ENCODE measurements at regions not wholly inside any gene's neighbourhood (a gene's known extent, or its start where the extent isn't known, plus 50 kb on each side); places are given as distances from the start of the nearest gene placed in this dataset.
A peak's percentile ranks its signal among the peaks of the same experiment; 100 is the strongest.
"Not testable (repeated sequence)": the region's sequence is repeated elsewhere in the genome, so short reads cannot be mapped to it uniquely, and the experiment has no call there.

- 95% methylated on average over 5 of the region's 5 CpGs for WGBS
- H2BK15ac ChIP-seq (ENCODE audit: low read depth, poor library complexity, severe bottlenecking); DNase-seq; H2BK120ac ChIP-seq (ENCODE audit: low read depth, low read length); H4K8ac ChIP-seq (ENCODE audit: low read length); H2BK5ac ChIP-seq (ENCODE audit: low read depth, low read length, poor library complexity, severe bottlenecking); H2AK5ac ChIP-seq (ENCODE audit: low read length, severe bottlenecking); H3K14ac ChIP-seq (ENCODE audit: low read length in 2 of 2); H3K9me3 ChIP-seq (ENCODE audit: control insufficient read depth, low read length); H3K23ac ChIP-seq (ENCODE audit: low read length in 2 of 2); H4K91ac ChIP-seq (ENCODE audit: low read length); H3K4me2 ChIP-seq (ENCODE audit: low read length, poor library complexity, severe bottlenecking); H3K4me3 ChIP-seq (ENCODE audit: insufficient read depth in 1 of 2, low read depth in 1 of 2, low read length in 2 of 2); H3K79me1 ChIP-seq (replicated peaks; ENCODE audit: low read length, poor library complexity, severe bottlenecking); H2BK12ac ChIP-seq (ENCODE audit: low read length in 2 of 2); H3K36me3 ChIP-seq (ENCODE audit: control insufficient read depth in 1 of 2, insufficient read depth in 2 of 2, low read depth in 1 of 2, low read length in 2 of 2); H3K4me1 ChIP-seq (ENCODE audit: control insufficient read depth, insufficient read depth, low read depth, low read length); H3K18ac ChIP-seq (ENCODE audit: low read depth in 1 of 2, low read length in 2 of 2); H3K4ac ChIP-seq (ENCODE audit: low read depth in 1 of 2, low read length in 2 of 2); H3K9ac ChIP-seq (ENCODE audit: low read length); H3K27ac ChIP-seq (ENCODE audit: low read length, poor library complexity, severe bottlenecking); H2AFZ ChIP-seq (ENCODE audit: low read depth, low read length): not testable (repeated sequence)
- H3K27me3 ChIP-seq (ENCODE audit: control insufficient read depth in 1 of 2, insufficient read depth in 1 of 2, low read length in 2 of 2) = peaks cover 0 to 37% of the 10 kb centered on the region in 2 experiments
Measured at GRCh38 chr3:75379840-75380239, 284.3 kb upstream of the FRG2C start.

GRCh38 chr3:75380276-75380771 is 283.8 kb upstream of the FRG2C start:
- no peak overlapping the region for H2BK5ac ChIP-seq (ENCODE audit: low read depth, low read length, poor library complexity, severe bottlenecking)
- H3K4ac ChIP-seq (ENCODE audit: low read depth in 1 of 2, low read length in 2 of 2) = no peak overlapping the region
- H3K18ac ChIP-seq (ENCODE audit: low read depth in 1 of 2, low read length in 2 of 2) = no peak overlapping the region
- H2BK120ac ChIP-seq (ENCODE audit: low read depth, low read length) = no peak overlapping the region
- no peak overlapping the region for H4K8ac ChIP-seq (ENCODE audit: low read length)
- no peak overlapping the region for H2AFZ ChIP-seq (ENCODE audit: low read depth, low read length)
- no peak overlapping the region for H3K23ac ChIP-seq (ENCODE audit: low read length in 2 of 2)
- no peak overlapping the region for H3K4me2 ChIP-seq (ENCODE audit: low read length, poor library complexity, severe bottlenecking)
- H3K79me1 ChIP-seq (replicated peaks; ENCODE audit: low read length, poor library complexity, severe bottlenecking) = no peaks in the 10 kb centered on the region
- DNase-seq = no peak
- H3K4me1 ChIP-seq (ENCODE audit: control insufficient read depth, insufficient read depth, low read depth, low read length) = peaks cover 2% of the 10 kb centered on the region
- H2AK5ac ChIP-seq (ENCODE audit: low read length, severe bottlenecking) = no peak overlapping the region
- no peaks in the 10 kb centered on the region for H3K9me3 ChIP-seq (ENCODE audit: control insufficient read depth, low read length)
- no peaks in the 10 kb centered on the region for H3K36me3 ChIP-seq (ENCODE audit: control insufficient read depth in 1 of 2, insufficient read depth in 2 of 2, low read depth in 1 of 2, low read length in 2 of 2)
- H3K4me3 ChIP-seq (ENCODE audit: insufficient read depth in 1 of 2, low read depth in 1 of 2, low read length in 2 of 2) = peak overlapping the region in 1 of 2 experiments; percentile 1
- H4K91ac ChIP-seq (ENCODE audit: low read length) = peak overlapping the region; percentile 3
- 93% methylated on average over 12 of the region's 13 CpGs for WGBS
- no peak overlapping the region for H2BK15ac ChIP-seq (ENCODE audit: low read depth, poor library complexity, severe bottlenecking)
- peaks cover 0 to 35% of the 10 kb centered on the region in 2 experiments for H3K27me3 ChIP-seq (ENCODE audit: control insufficient read depth in 1 of 2, insufficient read depth in 1 of 2, low read length in 2 of 2)
- no peak overlapping the region for H3K14ac ChIP-seq (ENCODE audit: low read length in 2 of 2)
- H2BK12ac ChIP-seq (ENCODE audit: low read length in 2 of 2) = no peak overlapping the region
- H3K27ac ChIP-seq (ENCODE audit: low read length, poor library complexity, severe bottlenecking) = no peak overlapping the region
- no peak overlapping the region for H3K9ac ChIP-seq (ENCODE audit: low read length)

GRCh38 chr3:75384016-75384415 is 280.1 kb upstream of the FRG2C start:
- H2BK12ac ChIP-seq (ENCODE audit: low read length in 2 of 2); H3K4me2 ChIP-seq (ENCODE audit: low read length, poor library complexity, severe bottlenecking); H2BK15ac ChIP-seq (ENCODE audit: low read depth, poor library complexity, severe bottlenecking); H3K9ac ChIP-seq (ENCODE audit: low read length); H3K23ac ChIP-seq (ENCODE audit: low read length in 2 of 2); H3K14ac ChIP-seq (ENCODE audit: low read length in 2 of 2); H3K4ac ChIP-seq (ENCODE audit: low read depth in 1 of 2, low read length in 2 of 2); DNase-seq; H3K27ac ChIP-seq (ENCODE audit: low read length, poor library complexity, severe bottlenecking); H3K36me3 ChIP-seq (ENCODE audit: control insufficient read depth in 1 of 2, insufficient read depth in 2 of 2, low read depth in 1 of 2, low read length in 2 of 2); H4K8ac ChIP-seq (ENCODE audit: low read length); H2BK5ac ChIP-seq (ENCODE audit: low read depth, low read length, poor library complexity, severe bottlenecking); H2AFZ ChIP-seq (ENCODE audit: low read depth, low read length); H3K79me1 ChIP-seq (replicated peaks; ENCODE audit: low read length, poor library complexity, severe bottlenecking); H3K4me3 ChIP-seq (ENCODE audit: insufficient read depth in 1 of 2, low read depth in 1 of 2, low read length in 2 of 2); H3K18ac ChIP-seq (ENCODE audit: low read depth in 1 of 2, low read length in 2 of 2); H4K91ac ChIP-seq (ENCODE audit: low read length); H3K4me1 ChIP-seq (ENCODE audit: control insufficient read depth, insufficient read depth, low read depth, low read length); H2BK120ac ChIP-seq (ENCODE audit: low read depth, low read length); H2AK5ac ChIP-seq (ENCODE audit: low read length, severe bottlenecking); H3K9me3 ChIP-seq (ENCODE audit: control insufficient read depth, low read length): not testable (repeated sequence)
- 70% methylated on average over 3 of the region's 4 CpGs for WGBS
- H3K27me3 ChIP-seq (ENCODE audit: control insufficient read depth in 1 of 2, insufficient read depth in 1 of 2, low read length in 2 of 2) = peaks cover 0 to 16% of the 10 kb centered on the region in 2 experiments

GRCh38 chr3:75388486-75389124 is 275.5 kb upstream of the FRG2C start:
- H3K27ac ChIP-seq (ENCODE audit: low read length, poor library complexity, severe bottlenecking); H3K23ac ChIP-seq (ENCODE audit: low read length in 2 of 2); H4K8ac ChIP-seq (ENCODE audit: low read length); H3K4me1 ChIP-seq (ENCODE audit: control insufficient read depth, insufficient read depth, low read depth, low read length); H3K4ac ChIP-seq (ENCODE audit: low read depth in 1 of 2, low read length in 2 of 2); H2BK15ac ChIP-seq (ENCODE audit: low read depth, poor library complexity, severe bottlenecking); H3K4me2 ChIP-seq (ENCODE audit: low read length, poor library complexity, severe bottlenecking); H2BK5ac ChIP-seq (ENCODE audit: low read depth, low read length, poor library complexity, severe bottlenecking); H3K14ac ChIP-seq (ENCODE audit: low read length in 2 of 2); H4K91ac ChIP-seq (ENCODE audit: low read length); H2BK120ac ChIP-seq (ENCODE audit: low read depth, low read length); H3K18ac ChIP-seq (ENCODE audit: low read depth in 1 of 2, low read length in 2 of 2); H3K4me3 ChIP-seq (ENCODE audit: insufficient read depth in 1 of 2, low read depth in 1 of 2, low read length in 2 of 2); H3K79me1 ChIP-seq (replicated peaks; ENCODE audit: low read length, poor library complexity, severe bottlenecking); H2AFZ ChIP-seq (ENCODE audit: low read depth, low read length); H3K36me3 ChIP-seq (ENCODE audit: control insufficient read depth in 1 of 2, insufficient read depth in 2 of 2, low read depth in 1 of 2, low read length in 2 of 2); H2BK12ac ChIP-seq (ENCODE audit: low read length in 2 of 2); DNase-seq; H3K9ac ChIP-seq (ENCODE audit: low read length); H3K9me3 ChIP-seq (ENCODE audit: control insufficient read depth, low read length); H2AK5ac ChIP-seq (ENCODE audit: low read length, severe bottlenecking): not testable (repeated sequence)
- H3K27me3 ChIP-seq (ENCODE audit: control insufficient read depth in 1 of 2, insufficient read depth in 1 of 2, low read length in 2 of 2) = peaks cover 0 to 12% of the 10 kb centered on the region in 2 experiments
- WGBS = 53% methylated on average over 4 of the region's 5 CpGs

Measured in mesenchymal stem cell (in vitro differentiated cells and primary cell).